MM.1S (cell line): ENCODE measurements at regions not wholly inside any gene's neighbourhood (a gene's known extent, or its start where the extent isn't known, plus 50 kb on each side); places are given as distances from the start of the nearest gene placed in this dataset.

ENCODE experiments used
- CTCF ChIP-seq: fragments of 300-600 bp; sonication (generic); IDR thresholded peaks from 2 replicates; pipeline ENCODE4 v1.5.1; 2016; ENCODE audit warnings: antibody characterized with exemption, low read length, mixed read lengths
- EZH2phosphoT487 ChIP-seq: fragments of 300-600 bp; sonication (generic); IDR thresholded peaks from 2 replicates; pipeline ENCODE4 v1.6.1; 2018; ENCODE audit warnings: antibody characterized with exemption, low read length

DNA sequence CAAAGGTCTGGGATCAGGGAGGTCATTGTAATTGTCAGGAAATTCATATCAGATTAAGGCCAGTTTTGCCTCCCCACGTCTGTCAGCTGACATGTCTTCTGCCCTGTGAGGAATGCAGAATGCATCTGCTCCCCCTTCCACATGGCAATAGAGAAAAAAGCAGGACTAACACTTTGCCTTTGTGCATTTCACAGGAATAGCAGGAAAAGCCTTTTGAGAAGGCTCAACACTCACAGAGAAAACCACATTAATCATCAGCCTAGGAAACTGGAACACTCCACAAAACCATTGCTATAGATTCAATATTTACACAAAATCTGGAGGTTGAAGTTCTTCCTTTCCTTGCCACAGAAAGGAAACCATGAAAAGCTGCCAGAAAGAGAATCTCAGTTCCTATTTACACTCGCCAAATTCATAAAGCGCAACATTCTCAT, 165.2 kb upstream of the HES1 start:
- TF ChIP-seq EZH2phosphoT487: no peak
- no peak for TF ChIP-seq CTCF
